ENCODE measurements at regions not wholly inside any gene's neighbourhood (a gene's known extent, or its start where the extent isn't known, plus 50 kb on each side); places are given as distances from the start of the nearest gene placed in this dataset.
"Not testable (repeated sequence)": the region's sequence is repeated elsewhere in the genome, so short reads cannot be mapped to it uniquely, and the experiment has no call there.

- no peak for DNase-seq (ENCODE audit: low read depth in 2 of 2)
These were observed 53.3 kb downstream of the TANC2 start for GRCh38 chr17:63019138-63019873.

- no peak for DNase-seq (ENCODE audit: low read depth in 2 of 2)
These were observed 56.5 kb downstream of the TANC2 start for GRCh38 chr17:63022567-63022966.

GRCh38 chr17:63023049-63023448 is 57.0 kb downstream of the TANC2 start:
- no peak for DNase-seq (ENCODE audit: low read depth in 2 of 2)

GRCh38 chr17:63024201-63024600 is 58.2 kb downstream of the TANC2 start:
- no peak for DNase-seq (ENCODE audit: low read depth in 2 of 2)

GRCh38 chr17:63024716-63025115 is 58.7 kb downstream of the TANC2 start:
- no peak for DNase-seq (ENCODE audit: low read depth in 2 of 2)

- DNase-seq (ENCODE audit: low read depth in 2 of 2): not testable (repeated sequence)
These were observed 59.6 kb downstream of the TANC2 start for GRCh38 chr17:63025637-63026036.

GRCh38 chr17:63029541-63029940 is 63.5 kb downstream of the TANC2 start:
- no peak for DNase-seq (ENCODE audit: low read depth in 2 of 2)

GRCh38 chr17:63032142-63032541 is 66.1 kb downstream of the TANC2 start:
- no peak for DNase-seq (ENCODE audit: low read depth in 2 of 2)

- DNase-seq (ENCODE audit: low read depth in 2 of 2): no peak
These were observed 67.1 kb downstream of the TANC2 start for GRCh38 chr17:63033142-63033541.

GRCh38 chr17:63035271-63035670 is 69.2 kb downstream of the TANC2 start:
- no peak for DNase-seq (ENCODE audit: low read depth in 2 of 2)

GRCh38 chr17:63035695-63036094 is 69.7 kb downstream of the TANC2 start:
- no peak for DNase-seq (ENCODE audit: low read depth in 2 of 2)

GRCh38 chr17:63039342-63039741 is 73.3 kb downstream of the TANC2 start:
- no peak for DNase-seq (ENCODE audit: low read depth in 2 of 2)

GRCh38 chr17:63039899-63040602 is 74.0 kb downstream of the TANC2 start:
- DNase-seq (ENCODE audit: low read depth in 2 of 2): no peak

- no peak for DNase-seq (ENCODE audit: low read depth in 2 of 2)
These were observed 74.8 kb downstream of the TANC2 start for GRCh38 chr17:63040816-63041215.

GRCh38 chr17:63041251-63041650 is 75.2 kb downstream of the TANC2 start:
- no peak for DNase-seq (ENCODE audit: low read depth in 2 of 2)

GRCh38 chr17:63041722-63042121 is 75.7 kb downstream of the TANC2 start:
- no peak for DNase-seq (ENCODE audit: low read depth in 2 of 2)

GRCh38 chr17:63042256-63042812 is 76.3 kb downstream of the TANC2 start:
- no peak for DNase-seq (ENCODE audit: low read depth in 2 of 2)

GRCh38 chr17:63057560-63057959 is 91.5 kb downstream of the TANC2 start:
- DNase-seq (ENCODE audit: low read depth in 2 of 2): not testable (repeated sequence)

- DNase-seq (ENCODE audit: low read depth in 2 of 2): no peak
These were observed 100.3 kb downstream of the TANC2 start for GRCh38 chr17:63066158-63066813.

GRCh38 chr17:63069245-63069644 is 103.2 kb downstream of the TANC2 start:
- no peak for DNase-seq (ENCODE audit: low read depth in 2 of 2)

GRCh38 chr17:63070031-63070430 is 104.0 kb downstream of the TANC2 start:
- no peak for DNase-seq (ENCODE audit: low read depth in 2 of 2)

GRCh38 chr17:63071797-63072196 is 105.8 kb downstream of the TANC2 start:
- DNase-seq (ENCODE audit: low read depth in 2 of 2): no peak

GRCh38 chr17:63075969-63076368 is 109.9 kb downstream of the TANC2 start:
- no peak for DNase-seq (ENCODE audit: low read depth in 2 of 2)

Data from stimulated activated CD4-positive, alpha-beta T cell treated with anti-CD3 and anti-CD28 coated beads, Interleukin-15, amount 100 ng/mL, for 48 hours (primary cell).